Nephron (organoid): ENCODE measurements at regions not wholly inside any gene's neighbourhood (a gene's known extent, or its start where the extent isn't known, plus 50 kb on each side); places are given as distances from the start of the nearest gene placed in this dataset.

ENCODE experiments used
- H3K27ac Mint-ChIP-seq, 3 experiments: 2 replicates each; pipeline ENCODE4 v1.8.0; 2020; ENCODE audit warnings: mixed read lengths in 3 of 3, mild to moderate bottlenecking in 2 of 3, moderate library complexity in 1 of 3
- H3K27me3 Mint-ChIP-seq: 2 replicates; pipeline ENCODE4 v1.8.0; 2021; ENCODE audit warnings: low read depth, mild to moderate bottlenecking, moderate library complexity, mixed read lengths
- H3K36me3 Mint-ChIP-seq: 2 replicates; pipeline ENCODE4 v1.8.0; 2020; ENCODE audit warnings: low read depth, mixed read lengths
- H3K4me1 Mint-ChIP-seq: 2 replicates; pipeline ENCODE4 v1.8.0; 2020; ENCODE audit warnings: mixed read lengths
- H3K4me3 Mint-ChIP-seq, 3 experiments: 2 replicates each; pipeline ENCODE4 v1.8.0; 2020; ENCODE audit warnings: mild to moderate bottlenecking in 3 of 3, mixed read lengths in 3 of 3, moderate library complexity in 2 of 3
- H3K9me3 Mint-ChIP-seq: 2 replicates; pipeline ENCODE4 v1.8.0; 2020; ENCODE audit warnings: mixed read lengths
- TF ChIP-seq, protein P1 (sequence below), 3 experiments: fragments of 200-600 bp; sonication (generic); IDR thresholded peaks; one replicate each; pipeline ENCODE4 v1.5.0; 2021; ENCODE audit warnings: antibody characterized with exemption in 3 of 3; ENCODE audit not compliant: unreplicated experiment in 3 of 3

DNA sequence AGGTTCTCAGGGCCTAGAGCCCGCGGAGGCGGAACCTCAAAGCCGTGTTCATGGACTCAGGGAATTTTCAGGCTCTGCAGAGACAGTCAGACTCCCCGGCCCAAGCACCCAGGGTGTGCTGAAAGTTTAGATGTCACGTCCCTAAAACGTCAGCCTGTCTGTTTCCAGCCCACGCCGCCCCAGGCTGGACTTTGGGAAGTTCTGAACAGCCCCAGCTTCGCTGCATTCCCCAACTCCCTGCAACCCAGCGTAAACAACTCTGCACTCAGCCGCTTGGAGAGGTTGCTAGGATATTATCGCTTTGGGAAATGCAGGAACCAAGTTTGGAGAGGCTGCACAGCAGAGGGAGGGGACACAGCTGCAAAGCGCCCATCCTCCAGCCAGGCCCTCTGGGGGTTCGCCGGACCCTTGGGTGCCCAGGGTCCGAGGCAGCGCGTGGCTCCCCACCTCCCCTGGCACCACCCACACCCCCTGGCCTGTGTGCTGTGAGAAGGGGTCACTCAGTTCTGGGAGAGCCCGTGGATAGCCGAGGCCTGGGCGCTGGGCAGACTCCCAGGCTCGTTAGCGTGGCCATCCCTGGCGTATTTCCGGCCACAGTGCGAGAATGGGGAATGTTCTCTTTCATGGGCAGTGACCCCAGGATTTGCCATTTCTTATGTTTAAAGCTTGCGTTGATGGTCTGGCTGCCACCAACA is 120.5 kb upstream of the FGF3 start:
- H3K4me3 Mint-ChIP-seq, result no peak overlapping the region
- no peaks in the 10 kb centered on the region for H3K36me3 Mint-ChIP-seq
- no peaks in the 10 kb centered on the region for H3K9me3 Mint-ChIP-seq
- peaks cover 10% of the 10 kb centered on the region for H3K4me1 Mint-ChIP-seq
- peaks cover 3% of the 10 kb centered on the region for H3K27me3 Mint-ChIP-seq
- H3K27ac Mint-ChIP-seq, result peak overlapping the region; percentile 16 to 48 (median 44)
- TF ChIP-seq, protein P1, sequence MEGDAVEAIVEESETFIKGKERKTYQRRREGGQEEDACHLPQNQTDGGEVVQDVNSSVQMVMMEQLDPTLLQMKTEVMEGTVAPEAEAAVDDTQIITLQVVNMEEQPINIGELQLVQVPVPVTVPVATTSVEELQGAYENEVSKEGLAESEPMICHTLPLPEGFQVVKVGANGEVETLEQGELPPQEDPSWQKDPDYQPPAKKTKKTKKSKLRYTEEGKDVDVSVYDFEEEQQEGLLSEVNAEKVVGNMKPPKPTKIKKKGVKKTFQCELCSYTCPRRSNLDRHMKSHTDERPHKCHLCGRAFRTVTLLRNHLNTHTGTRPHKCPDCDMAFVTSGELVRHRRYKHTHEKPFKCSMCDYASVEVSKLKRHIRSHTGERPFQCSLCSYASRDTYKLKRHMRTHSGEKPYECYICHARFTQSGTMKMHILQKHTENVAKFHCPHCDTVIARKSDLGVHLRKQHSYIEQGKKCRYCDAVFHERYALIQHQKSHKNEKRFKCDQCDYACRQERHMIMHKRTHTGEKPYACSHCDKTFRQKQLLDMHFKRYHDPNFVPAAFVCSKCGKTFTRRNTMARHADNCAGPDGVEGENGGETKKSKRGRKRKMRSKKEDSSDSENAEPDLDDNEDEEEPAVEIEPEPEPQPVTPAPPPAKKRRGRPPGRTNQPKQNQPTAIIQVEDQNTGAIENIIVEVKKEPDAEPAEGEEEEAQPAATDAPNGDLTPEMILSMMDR (IDR thresholded peaks at IDR 0.05; ENCODE audit: unreplicated experiment in 3 of 3), result no peak

DNA sequence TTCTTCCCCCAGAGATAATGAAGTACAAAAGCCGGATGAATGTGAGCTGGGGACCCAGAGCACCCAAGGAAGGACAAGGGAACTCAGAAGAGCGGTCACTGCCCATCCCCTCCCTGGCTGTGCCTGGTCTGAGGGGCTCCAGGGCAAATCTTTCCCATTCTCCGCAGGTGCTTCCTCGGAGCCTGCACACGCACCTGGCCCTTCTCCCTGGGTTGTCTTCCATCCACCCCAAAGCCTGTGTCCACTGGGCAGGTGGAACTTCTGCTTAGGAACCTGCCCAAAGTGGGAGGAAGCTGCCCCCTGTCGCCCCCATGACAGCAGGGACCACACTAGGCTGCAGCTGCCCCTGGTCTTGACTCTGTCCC is 121.0 kb upstream of the FGF3 start:
- no peak overlapping the region for H3K4me3 Mint-ChIP-seq
- H3K27me3 Mint-ChIP-seq, result no peaks in the 10 kb centered on the region
- TF ChIP-seq, protein P1 (IDR thresholded peaks at IDR 0.05; ENCODE audit: unreplicated experiment in 3 of 3), result no peak
- no peaks in the 10 kb centered on the region for H3K36me3 Mint-ChIP-seq
- H3K27ac Mint-ChIP-seq, result peak overlapping the region in 1 of 3 experiments; percentile 30
- peaks cover 10% of the 10 kb centered on the region for H3K4me1 Mint-ChIP-seq
- no peaks in the 10 kb centered on the region for H3K9me3 Mint-ChIP-seq

DNA sequence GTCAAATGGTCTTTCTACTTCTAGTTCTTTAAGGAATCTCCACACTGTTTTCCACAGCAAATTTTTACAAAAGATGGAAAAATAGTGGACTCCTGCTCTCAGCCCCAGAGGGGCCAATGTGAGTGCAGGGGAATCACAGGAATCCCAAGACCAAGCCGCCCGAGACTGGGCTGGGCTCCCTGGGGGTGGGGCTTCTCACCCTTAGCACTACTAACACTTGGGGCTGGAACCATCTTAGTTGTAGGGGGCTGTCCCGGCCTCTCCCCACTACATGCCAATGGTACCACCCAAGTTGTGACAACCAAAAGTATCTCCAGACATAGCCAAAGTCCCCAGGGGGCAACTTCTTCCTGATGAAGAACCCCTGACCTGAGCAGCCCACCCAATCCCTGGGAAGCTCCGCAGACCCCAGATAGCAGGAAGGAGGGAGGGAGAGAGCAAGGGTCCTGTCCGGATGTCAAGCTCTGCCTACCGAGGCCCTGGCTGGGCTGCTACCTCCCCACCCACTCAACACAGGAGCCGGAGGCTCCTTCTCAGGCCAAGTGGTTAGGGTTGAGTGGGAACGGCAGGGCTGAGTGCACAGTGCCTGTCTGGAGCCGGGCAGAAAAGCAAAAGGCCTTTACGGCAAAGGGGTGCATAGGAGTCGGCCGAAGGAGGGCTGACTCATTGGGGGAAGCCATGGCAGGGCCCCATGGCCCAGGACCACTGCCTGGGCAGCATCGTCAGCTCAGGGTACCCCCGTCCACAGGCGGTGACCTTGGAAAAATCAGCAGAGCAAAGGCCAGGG is 122.5 kb upstream of the FGF3 start:
- TF ChIP-seq, protein P1 (IDR thresholded peaks at IDR 0.05; ENCODE audit: unreplicated experiment in 3 of 3), result no peak
- Mint-ChIP-seq H3K36me3 (no peaks in the 10 kb centered on the region), H3K27me3 (no peaks in the 10 kb centered on the region)

DNA sequence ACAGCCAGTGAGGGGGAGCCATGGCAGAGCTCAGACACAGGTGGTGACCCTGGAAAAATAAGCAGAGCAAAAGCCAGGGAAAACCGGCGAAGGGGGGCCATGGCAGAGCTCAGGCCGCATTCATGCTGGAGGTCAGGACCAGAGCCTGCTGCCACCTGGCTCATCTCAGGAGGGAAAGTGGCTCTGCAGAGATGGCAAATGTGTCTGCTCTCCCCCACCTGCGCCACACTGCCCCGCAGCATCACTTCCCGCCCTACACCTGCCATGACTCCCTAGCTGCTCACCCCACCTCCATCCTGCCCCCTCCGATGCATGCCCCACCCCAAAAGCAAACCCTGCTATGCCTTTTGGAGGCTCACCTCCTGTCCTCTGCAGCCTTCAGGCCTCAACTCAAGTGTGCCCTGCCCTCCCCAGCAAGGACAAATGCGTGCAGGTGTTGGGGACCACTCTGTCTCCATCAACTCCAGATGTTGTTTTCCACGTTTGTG is 123.2 kb upstream of the FGF3 start:
- no peaks in the 10 kb centered on the region for H3K36me3 Mint-ChIP-seq
- TF ChIP-seq, protein P1 (IDR thresholded peaks at IDR 0.05; ENCODE audit: unreplicated experiment in 3 of 3), result no peak
- no peaks in the 10 kb centered on the region for H3K9me3 Mint-ChIP-seq
- peak overlapping the region in 1 of 3 experiments; percentile 52 for H3K27ac Mint-ChIP-seq
- peaks cover 10% of the 10 kb centered on the region for H3K4me1 Mint-ChIP-seq
- no peak overlapping the region for H3K4me3 Mint-ChIP-seq
- H3K27me3 Mint-ChIP-seq, result no peaks in the 10 kb centered on the region

More for the DNA sequence above, 122.5 kb upstream of the FGF3 start:
- Mint-ChIP-seq H3K27ac (peak overlapping the region in 1 of 3 experiments; percentile 30), H3K9me3 (no peaks in the 10 kb centered on the region), H3K4me1 (peaks cover 10% of the 10 kb centered on the region), H3K4me3 (no peak overlapping the region)

DNA sequence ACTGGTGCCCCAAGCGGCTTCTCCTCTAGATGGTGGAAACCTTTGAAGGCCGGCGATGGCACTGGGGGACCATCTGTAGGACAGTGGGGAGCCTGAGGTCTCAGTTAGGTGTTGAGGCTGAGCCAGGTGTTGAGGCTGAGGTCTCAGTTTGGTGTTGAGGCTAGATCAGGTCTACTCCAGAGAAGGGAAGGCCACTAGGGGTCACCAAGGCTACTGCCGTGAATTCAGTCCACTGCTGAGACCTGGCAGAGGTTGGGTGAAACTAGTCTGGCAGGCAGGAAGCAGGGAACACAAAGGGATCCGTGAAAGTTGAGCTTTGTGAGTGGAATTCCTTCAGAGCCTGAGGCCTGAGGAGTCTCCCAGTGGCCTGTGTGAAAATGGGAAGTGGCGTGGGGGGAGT is 123.8 kb upstream of the FGF3 start:
- H3K36me3 Mint-ChIP-seq, result no peaks in the 10 kb centered on the region
- H3K4me1 Mint-ChIP-seq, result peaks cover 14% of the 10 kb centered on the region
- no peak overlapping the region for H3K4me3 Mint-ChIP-seq
- TF ChIP-seq, protein P1 (IDR thresholded peaks at IDR 0.05; ENCODE audit: unreplicated experiment in 3 of 3), result no peak
- no peaks in the 10 kb centered on the region for H3K27me3 Mint-ChIP-seq
- H3K27ac Mint-ChIP-seq, result no peak overlapping the region
- no peaks in the 10 kb centered on the region for H3K9me3 Mint-ChIP-seq
